Left colon (tissue), 2 donors: ENCODE measurements at regions not wholly inside any gene's neighbourhood (a gene's known extent, or its start where the extent isn't known, plus 50 kb on each side); places are given as distances from the start of the nearest gene placed in this dataset.

Experiments
- ATAC-seq: fragments of 200-7000 bp; cut with Tn5 transposase; one replicate; pipeline ENCODE4 v1.9.1; 2020; ENCODE audit warnings: mild to moderate bottlenecking, moderate library complexity
- DNase-seq, 2 donors: peaks; one replicate each; pipeline ENCODE4 v3.0.0-alpha.2; 2020
- intact Hi-C, 2 donors: fragments of 100-400 bp; cut with DNase I in 1 of 2; cut with micrococcal nuclease in 1 of 2; formaldehyde crosslinking; loops; one replicate each; pipeline versions ENCODE4 v1.11.2 to v1.14.0; 2022; cut with DNase I, micrococcal nuclease
- donor health status: DM: no; HTN: no; CAD: no.
- donor health status: DM: yes; HTN: yes; CAD: no.

- no peak for ATAC-seq
- intact Hi-C loops, result no loop called here
These were observed 52.5 kb upstream of the ATXN3L start for GRCh38 chrX:13372203-13372980.

GRCh38 chrX:13371186-13371585 lies 51.3 kb upstream of the ATXN3L start:
- ATAC-seq (no peak), DNase-seq (no peak)
- intact Hi-C loops, result no loop called here

More at GRCh38 chrX:13372203-13372980, 52.5 kb upstream of the ATXN3L start:
- DNase-seq, result no peak

DNA sequence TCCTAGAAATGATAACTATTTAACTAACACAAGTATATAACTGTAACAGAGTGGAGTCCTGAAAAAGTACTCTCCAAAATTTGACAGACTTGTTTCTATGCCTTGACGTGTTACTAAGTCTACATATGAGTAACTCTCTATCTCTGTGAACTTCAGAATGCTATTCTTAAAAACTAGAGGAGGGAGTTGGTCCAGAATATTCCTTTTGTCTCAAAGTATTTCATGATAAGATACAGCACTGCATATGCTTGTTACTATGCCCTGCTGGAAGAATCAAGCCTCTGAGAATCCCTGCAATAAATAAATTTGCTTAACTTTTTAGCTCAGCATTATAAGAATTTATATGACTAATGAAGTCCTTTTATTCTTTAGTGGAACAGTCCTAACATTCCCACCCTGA lies 50.9 kb upstream of the ATXN3L start:
- ATAC-seq (no peak), DNase-seq (no peak)
- intact Hi-C loops, result no loop called here
